ENCODE measurements at regions not wholly inside any gene's neighbourhood (a gene's known extent, or its start where the extent isn't known, plus 50 kb on each side); places are given as distances from the start of the nearest gene placed in this dataset.

DNA sequence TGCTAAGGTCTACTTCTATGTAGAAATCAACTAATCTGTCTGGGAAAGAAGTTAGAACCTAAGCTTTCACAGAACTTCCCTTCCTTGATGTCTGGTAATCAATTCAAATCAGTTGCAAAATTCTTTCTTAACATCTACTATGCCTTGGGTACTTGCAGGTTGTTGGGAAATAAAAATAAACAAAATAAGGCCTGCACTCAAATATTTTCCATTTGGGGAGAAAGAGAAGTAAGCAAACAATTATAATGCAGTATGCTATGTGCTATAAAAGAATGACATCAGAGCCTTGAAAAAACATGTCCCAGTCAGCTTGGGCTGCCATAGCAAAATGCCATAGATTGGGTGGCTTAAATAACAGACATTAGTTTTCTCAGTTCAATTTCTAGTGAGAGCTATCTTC, 425.9 kb upstream of the DCN start:
- no peak for DNase-seq (ENCODE audit: low read depth in 2 of 2, low spot score in 1 of 2)

DNA sequence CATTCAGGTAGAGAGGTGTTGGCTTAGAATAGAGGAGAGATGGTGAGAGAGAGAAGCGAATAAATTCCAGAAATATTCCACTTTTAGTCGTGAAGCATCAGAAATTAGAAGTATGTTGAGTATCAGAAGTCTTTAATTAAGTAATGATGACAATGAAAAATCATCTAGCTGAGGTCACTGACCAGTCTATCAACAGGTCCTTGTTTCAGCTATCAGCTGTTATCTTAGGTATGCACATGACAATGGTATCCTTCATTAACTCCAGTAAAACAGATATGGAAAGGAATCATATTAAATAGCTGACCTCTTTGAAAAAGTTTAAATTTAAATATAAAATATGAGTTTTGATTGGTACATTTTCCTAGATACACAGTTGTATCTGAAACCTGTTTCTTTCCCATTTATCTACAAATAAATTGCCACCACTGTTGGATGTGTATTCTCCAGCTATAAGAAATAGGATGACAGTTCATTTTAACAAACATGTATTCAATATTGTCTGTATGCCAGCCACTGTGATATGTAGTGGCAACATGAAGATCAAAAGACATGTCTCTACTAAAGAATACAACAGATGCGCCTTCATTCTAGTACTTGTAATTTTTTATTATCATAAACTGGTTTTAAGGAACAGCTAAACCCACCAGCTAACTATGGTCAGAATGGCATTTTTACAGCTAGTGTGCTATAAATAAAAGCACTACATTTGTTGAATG, 424.2 kb upstream of the DCN start:
- no peak for DNase-seq (ENCODE audit: low read depth in 2 of 2, low spot score in 1 of 2)

DNA sequence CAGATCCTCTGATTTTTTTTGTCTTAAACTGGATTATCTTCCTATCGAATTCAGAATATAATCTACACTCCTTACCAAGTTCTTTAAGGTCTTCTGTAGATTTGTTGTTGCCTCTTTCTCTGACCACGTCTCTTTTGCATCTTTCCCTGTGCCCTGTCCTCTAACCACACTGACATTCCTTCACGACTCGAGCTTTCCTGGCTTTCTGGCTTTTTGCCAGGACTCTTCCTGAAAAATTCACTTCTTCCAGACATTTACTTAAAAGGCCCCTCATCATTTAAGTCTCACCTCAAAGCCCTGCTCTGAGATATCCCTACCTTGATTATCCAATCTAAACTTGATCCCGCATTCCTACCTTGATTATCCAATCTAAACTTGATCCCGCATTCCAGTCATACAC, 422.3 kb upstream of the DCN start:
- no peak for DNase-seq (ENCODE audit: low read depth in 2 of 2, low spot score in 1 of 2)

DNA sequence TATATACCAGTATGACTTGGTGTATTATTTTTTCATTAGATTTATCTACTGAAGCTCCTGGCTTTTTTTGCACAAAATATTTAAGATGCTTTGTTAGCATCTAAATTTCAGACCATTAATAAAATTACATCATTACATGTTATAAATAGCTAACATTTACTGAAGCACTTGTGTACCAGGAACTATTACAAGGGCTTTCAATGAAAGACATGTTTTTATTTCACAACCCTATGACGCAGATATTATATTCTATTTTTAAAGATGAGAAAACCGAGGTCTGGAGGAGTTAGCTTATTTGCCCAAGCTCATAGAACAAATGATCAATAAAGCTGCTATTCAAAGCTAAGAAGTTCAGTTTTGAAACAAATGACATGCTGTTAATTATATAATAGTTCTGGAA, 420.4 kb upstream of the DCN start:
- no peak for DNase-seq (ENCODE audit: low read depth in 2 of 2, low spot score in 1 of 2)

DNA sequence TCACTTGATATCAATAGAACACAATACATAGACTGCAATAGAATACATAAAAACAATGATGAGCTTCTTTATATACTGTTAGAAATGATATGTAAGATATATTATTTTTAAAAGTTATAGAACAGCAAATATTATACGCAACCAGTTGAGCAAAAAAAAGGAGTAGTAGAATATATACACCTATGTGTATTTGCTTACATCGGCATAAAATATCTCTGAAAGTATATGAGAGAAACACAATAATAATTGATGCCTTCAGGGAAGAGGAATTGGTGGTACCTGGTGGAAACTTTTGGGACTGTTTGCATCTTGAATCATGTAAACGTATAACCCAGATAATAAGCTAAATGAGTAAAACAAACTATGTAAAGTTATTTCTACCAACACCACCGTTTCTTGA, 418.4 kb upstream of the DCN start:
- DNase-seq (ENCODE audit: low read depth in 2 of 2, low spot score in 1 of 2): no peak

DNA sequence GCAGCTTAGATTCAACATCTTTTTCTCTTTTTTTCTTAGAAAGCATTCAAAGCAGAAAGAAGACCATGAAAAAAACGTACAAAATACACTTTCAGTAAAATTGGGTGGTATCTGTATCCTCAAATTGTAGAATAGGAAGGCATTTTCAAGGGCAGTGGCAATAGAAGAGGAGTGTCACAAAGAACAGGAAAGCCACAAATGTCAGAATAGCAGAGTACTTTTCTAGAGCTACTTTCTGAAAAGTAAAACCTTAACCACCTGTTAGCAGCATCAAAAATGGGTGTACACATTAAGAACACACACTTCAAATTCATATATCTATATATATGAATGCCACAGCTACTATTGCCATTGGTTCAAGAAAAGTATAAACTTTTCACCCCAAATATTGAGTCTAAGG, 412.1 kb upstream of the DCN start:
- no peak for DNase-seq (ENCODE audit: low read depth in 2 of 2, low spot score in 1 of 2)

DNA sequence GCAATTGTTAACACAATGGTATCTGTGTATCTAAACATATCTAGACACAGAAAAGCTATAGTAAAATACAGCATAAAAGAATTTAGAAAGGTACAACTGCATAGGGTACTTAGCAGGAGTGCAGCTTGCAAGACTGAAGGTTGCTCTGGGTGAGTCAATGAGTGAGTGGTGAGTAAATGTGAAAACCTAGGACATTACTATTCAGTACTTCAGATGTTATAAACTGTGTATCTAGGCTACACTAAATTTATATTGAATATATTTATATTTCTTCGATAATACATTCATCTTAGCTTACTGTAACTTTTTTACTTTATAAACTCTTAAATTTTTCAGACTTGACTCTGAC, 409.0 kb upstream of the DCN start:
- no peak for DNase-seq (ENCODE audit: low read depth in 2 of 2, low spot score in 1 of 2)

DNA sequence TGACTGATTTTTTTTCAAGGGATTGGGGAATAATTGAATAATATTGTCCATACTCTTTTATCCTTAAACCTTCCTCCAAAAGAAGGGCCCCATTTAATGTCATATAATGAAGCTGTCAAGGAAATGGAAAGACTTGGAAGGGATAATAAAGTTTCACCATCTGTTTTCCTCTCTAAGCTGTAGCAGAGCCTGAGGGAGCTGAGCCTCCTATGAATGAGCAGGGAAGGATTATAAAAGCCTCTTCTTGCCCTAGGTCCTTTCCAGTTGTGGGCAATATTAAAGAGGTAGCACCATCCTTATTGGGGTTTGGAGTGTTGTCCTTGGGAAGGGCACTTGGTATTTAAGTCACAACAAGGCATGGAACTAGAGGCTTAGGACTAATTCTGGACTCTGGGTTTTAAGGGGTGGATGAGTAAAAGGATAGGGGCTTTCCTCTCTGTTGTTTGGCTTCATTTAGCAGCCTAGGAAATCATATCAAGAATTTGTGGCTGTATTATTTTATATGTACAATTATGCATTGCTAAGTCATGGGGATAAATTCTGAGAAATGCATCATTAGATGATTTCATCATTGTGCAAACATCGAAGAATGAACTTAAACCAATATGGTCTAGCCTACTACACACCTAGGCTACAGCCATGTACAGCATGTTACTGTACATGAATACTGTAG, 408.5 kb upstream of the DCN start:
- no peak for DNase-seq (ENCODE audit: low read depth in 2 of 2, low spot score in 1 of 2)

DNA sequence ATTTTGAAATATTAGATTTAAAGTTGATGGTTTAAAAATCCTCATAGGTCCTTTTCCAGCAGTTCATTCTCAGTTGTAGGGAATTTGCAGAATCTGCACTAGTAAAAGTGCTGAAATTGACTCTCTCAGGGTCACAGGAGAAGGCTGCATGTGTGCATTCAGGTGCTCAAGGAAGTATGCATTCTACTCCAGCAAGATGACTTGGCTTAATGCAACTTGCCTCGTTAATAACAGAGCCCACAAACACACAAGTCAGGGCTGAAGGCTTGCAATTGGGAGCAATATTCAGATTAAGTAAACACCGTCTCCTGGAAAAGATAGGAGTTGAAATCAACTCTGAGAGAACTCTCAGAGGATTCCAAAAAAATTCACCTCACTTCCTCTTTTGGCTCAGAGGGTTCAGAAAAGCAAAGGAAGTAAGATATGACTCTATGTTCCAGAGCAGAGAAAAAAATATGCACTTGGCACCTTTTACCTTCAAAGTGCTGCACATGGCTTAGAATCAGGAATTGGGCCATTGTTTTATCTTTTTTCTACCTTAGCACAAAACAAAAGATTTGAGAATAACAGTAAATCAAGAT, 406.3 kb upstream of the DCN start:
- no peak for DNase-seq (ENCODE audit: low read depth in 2 of 2, low spot score in 1 of 2)

DNA sequence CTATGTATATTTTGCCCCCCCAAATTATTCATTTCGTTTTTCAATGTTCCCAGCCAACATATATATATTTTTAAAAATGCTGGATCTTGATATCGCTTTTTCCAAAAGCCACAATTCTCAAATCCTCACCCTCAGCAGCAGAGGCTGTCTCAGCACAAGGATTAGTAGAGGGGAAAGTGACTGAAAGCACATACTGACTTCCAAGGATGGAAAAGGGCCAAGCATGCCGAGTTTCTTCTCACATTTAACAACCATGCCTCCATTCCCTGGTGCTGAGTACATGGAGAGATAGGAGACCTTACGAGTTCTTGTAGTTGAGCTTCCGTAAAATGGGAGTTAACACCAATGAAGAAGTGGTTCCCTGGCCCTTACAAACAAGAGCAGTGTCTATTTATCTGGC, 403.4 kb upstream of the DCN start:
- DNase-seq (ENCODE audit: low read depth in 2 of 2, low spot score in 1 of 2): no peak

DNA sequence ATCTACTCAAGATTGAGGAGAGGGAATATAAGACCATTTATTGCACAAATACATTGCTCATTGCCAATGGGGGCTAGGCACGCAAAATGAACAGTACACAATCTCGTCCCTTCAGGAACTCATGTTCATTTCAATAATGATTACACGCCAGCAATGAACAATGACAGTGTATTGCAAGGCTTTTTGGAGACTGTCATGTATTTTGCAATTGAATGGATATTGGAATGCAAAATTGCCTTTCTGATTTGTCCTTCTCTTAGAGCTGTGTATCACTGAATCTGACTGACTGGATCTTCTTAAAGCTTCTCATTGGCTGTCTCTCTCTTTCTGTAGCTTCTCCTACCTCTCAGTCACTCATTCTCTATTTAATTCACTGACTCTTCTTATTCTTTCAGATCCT, 400.2 kb upstream of the DCN start:
- DNase-seq (ENCODE audit: low read depth in 2 of 2, low spot score in 1 of 2): no peak

DNA sequence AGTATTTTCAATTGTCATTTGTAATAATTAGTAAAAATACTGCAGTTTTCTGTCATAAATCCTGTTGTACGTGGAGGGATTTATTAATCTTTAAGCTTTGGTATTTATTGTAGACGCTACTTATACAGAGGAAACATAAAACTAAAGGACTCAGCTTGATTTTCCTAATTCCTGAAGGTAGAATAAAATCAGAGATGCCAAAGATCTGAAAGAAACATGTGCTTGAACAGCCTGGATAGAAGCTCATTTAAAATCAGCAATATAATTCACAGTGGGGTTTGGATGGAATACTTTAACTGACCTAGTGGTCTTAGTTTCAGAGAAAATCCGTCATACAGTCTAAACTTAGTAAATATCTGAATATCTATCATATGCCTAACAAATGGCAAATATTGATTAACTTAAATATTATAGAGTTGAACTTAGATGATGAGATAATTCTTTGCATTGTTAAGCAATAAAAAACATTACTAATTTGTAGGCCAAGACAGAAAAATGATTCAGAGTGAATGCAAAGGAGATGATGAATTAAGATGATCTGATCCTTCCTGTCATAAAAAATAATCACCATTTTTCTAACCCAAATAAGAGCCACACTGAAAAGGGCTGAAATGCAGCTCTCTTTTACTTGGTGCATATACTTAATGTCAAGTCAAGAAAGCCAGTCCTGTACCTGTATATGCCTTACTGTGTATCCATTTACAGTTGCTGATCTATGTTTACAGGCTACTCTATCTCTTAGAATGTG, 397.1 kb upstream of the DCN start:
- no peak for DNase-seq (ENCODE audit: low read depth in 2 of 2, low spot score in 1 of 2)

DNA sequence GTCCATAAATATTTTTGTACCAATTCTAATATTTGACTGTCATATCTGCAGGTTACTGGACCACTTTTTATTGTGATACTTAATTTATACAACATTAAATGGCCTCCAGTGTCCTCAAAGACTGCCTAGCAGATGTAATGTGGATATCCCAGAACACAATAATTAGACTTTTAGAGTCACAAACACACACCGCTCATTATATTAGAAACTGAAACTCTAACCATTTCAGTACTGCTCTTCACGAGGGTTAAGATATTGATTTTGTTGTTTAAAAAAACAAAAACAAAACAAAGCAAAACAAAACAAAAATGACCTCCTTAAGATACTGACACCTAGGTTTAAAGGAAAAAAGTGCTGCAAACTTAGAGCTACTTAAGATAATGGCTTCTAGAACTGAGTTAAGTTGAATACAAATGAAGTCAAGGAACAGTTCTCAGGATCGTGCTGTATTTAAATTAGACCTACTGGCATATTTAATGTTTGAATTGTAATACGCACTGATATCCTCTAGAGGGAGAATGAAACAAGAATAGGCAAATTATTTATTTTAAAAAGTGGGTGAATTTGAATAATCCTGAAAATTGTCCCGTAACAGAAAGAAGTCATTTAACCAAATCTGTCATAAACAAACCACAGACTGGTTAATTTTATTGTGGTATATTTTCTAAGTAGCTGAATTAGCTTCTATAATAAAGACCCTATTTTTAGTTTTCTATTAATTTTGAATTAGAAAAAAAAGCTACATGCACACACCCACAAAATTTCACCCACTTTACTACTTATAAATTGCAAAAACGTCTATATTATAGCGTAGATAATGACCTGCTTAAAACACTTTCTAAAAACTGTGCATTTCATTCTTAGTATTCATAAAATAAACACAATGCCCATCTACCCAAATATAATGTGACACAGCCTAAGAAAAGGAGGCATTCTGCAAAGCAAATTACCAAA, 395.2 kb upstream of the DCN start:
- DNase-seq (ENCODE audit: low read depth in 2 of 2, low spot score in 1 of 2): no peak

DNA sequence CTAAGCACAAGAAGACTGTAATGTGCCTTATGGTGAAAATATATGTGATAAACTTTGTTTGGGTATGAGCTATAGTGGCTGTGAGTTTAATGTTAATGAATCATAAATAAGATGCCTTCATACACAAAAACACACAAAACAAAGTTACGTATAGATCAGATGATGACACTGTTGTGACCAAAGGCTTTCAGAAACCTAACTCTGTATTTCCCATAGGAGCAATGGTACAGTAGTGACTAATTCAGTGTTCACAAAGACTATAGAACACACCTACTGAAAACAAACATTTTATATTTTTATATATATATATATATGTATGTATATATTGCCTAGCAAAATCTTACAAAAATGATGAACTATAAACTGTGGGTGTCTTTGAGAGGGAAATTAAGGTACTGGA, 393.8 kb upstream of the DCN start:
- no peak for DNase-seq (ENCODE audit: low read depth in 2 of 2, low spot score in 1 of 2)

DNA sequence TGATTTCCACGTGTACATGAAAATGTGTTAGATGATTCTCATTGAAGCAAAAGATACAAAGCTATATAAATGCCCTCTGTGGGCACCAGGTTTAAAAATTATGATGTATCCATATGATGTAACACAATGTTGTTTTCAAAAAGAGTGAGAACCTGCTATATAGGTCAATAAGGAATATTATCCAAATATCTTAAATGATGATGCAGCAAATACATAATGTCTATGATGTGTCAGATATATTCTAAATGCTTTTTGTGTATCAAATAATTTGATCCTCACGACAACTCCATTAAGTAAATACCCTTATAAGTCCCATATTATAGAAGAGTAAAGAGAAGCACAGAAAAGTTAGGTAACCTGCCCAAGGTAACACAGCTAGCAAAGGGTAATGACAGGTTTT, 393.0 kb upstream of the DCN start:
- DNase-seq (ENCODE audit: low read depth in 2 of 2, low spot score in 1 of 2): no peak

DNA sequence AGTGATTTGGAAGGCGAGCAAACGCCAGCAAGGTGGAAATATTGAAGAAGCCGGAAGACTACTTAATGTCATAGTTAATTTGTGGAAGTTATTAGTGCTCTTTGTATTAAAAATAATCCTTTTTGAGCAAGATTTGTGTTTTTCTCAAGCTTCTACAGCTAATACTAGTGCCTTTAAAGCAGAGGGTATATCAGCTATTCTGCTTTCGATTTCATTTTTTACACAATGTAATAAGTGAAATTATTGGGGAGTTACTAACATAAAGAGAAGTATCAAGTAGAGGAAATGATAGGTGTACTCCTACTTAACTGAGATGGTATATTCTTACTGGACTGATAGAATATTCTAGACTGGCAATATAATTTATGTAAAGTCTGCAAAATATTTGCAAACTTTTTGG, 392.4 kb upstream of the DCN start:
- DNase-seq (ENCODE audit: low read depth in 2 of 2, low spot score in 1 of 2): no peak

DNA sequence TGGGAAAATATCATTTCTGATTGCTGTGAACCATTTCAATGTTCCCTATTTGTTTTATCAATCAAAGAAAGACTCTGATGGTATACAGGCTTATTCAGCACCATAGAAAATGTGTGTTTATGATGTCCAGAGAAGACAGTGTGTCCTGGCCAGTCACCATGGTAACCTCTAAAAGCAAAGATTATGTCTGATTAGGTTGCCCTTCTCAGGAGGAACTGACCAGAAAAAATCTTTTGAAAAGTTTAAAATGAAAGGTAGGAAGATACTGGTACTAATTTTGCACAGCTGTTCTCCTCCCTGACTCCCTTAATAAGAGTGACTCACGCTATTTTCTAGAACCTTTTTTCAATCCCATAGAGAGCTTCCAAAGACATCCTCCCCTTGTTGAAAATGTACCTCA, 391.8 kb upstream of the DCN start:
- DNase-seq (ENCODE audit: low read depth in 2 of 2, low spot score in 1 of 2): no peak

DNA sequence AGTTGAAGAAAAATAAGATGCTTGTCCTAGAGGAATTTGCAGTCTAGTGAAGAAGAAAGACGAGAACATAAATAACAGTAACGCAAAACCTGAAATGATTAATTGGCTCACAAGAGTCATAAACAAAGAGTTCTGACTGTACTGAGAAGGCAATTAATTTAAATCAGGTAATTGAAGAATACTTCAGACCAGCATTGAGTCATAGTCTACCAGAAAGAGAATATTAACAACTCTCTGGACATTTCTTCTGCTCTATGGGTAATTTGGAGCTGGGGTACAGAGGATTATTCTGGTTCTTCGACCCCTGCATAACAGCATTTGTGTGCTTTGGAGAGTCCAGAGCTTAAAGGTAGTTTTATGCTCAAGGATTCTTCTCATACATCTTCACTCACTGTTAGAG, 390.3 kb upstream of the DCN start:
- DNase-seq (ENCODE audit: low read depth in 2 of 2, low spot score in 1 of 2): no peak

DNA sequence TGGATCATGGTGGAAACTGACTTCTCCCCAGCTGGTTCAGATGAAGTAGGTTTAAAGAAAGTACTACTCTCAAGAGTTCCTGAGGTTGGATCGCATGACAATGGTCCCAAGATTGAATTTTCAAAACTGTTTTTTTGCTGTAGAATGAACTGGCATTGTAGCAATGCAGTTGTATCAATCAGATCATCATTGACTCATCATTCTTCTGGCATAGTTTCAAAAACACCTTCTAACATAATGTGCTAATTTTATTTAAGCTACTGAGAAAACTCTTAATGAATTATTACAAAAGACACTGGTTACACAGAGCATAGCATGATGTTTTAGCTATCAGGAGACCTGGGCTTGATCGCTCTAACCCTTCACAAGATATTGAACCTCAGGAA, 384.5 kb upstream of the DCN start:
- DNase-seq (ENCODE audit: low read depth in 2 of 2, low spot score in 1 of 2): no peak

DNA sequence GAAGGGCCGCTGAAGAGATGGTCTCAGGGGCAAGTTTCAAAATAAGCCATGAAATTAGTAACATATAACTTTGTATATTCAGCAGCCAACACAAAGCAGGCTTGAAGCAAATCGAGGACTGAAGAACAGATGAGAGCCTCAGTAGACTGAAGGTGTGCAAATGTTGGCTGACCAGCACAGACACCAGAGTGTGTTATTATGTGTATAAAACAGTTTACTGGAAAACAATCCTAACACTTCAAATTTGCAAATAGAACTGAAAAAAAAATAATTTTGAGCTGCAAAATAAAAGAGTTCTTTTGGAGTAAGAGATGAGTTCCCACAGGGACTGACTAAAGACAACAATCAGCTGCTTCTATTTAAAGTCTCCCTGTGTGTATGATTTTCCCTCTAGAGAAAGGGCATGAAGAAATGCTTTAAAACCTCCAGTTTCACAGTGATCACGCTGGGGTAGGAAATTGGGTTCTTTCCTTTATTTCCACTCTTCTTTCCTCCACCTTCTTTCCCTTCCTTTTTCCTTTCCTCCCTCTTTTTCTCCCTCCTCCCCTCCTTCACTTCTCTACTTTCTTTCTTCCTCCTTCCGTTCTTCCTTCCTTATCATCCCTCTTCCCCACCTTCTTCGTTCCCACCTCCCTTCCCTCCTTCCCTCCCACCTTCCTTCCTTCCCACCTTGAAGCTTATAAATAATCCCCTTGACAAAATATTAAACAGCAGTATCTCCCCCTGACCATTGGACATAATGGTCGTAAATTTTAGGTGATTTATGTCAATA, 383.9 kb upstream of the DCN start:
- DNase-seq (ENCODE audit: low read depth in 2 of 2, low spot score in 1 of 2): no peak
